GM18498 (cell line): ENCODE measurements at regions not wholly inside any gene's neighbourhood (a gene's known extent, or its start where the extent isn't known, plus 50 kb on each side); places are given as distances from the start of the nearest gene placed in this dataset.

Source experiments
- ATAC-seq: cut with Tn5 transposase; IDR thresholded peaks from one replicate; pipeline ENCODE4 v1.9.1; 2021; ENCODE audit warnings: mild to moderate bottlenecking, moderate library complexity; ENCODE audit not compliant: unreplicated experiment

GRCh38 chr4:81577392-81577791 lies 105.7 kb upstream of the RASGEF1B start:
- ATAC-seq: no peak

- ATAC-seq: no peak
These were observed 103.3 kb upstream of the RASGEF1B start for GRCh38 chr4:81574991-81575390.

GRCh38 chr4:81573840-81574239 lies 102.1 kb upstream of the RASGEF1B start:
- ATAC-seq: no peak

- no peak for ATAC-seq
These were observed 100.7 kb upstream of the RASGEF1B start for GRCh38 chr4:81572402-81572801.

- no peak for ATAC-seq
These were observed 99.4 kb upstream of the RASGEF1B start for GRCh38 chr4:81571105-81571504.

- ATAC-seq: no peak
These were observed 94.5 kb upstream of the RASGEF1B start for GRCh38 chr4:81566161-81566591.

- no peak for ATAC-seq
These were observed 93.6 kb upstream of the RASGEF1B start for GRCh38 chr4:81565142-81565870.

GRCh38 chr4:81564025-81564424 lies 92.3 kb upstream of the RASGEF1B start:
- no peak for ATAC-seq

- peak; percentile 91 for ATAC-seq
These were observed 90.4 kb upstream of the RASGEF1B start for GRCh38 chr4:81562093-81562492.

- ATAC-seq: no peak
These were observed 85.6 kb upstream of the RASGEF1B start for GRCh38 chr4:81557306-81557705.

- ATAC-seq: no peak
These were observed 83.8 kb upstream of the RASGEF1B start for GRCh38 chr4:81555489-81555888.

GRCh38 chr4:81552086-81552485 lies 80.4 kb upstream of the RASGEF1B start:
- no peak for ATAC-seq

- ATAC-seq: no peak
These were observed 78.7 kb upstream of the RASGEF1B start for GRCh38 chr4:81550388-81550859.

- no peak for ATAC-seq
These were observed 78.3 kb upstream of the RASGEF1B start for GRCh38 chr4:81549984-81550383.

- ATAC-seq: no peak
These were observed 75.1 kb upstream of the RASGEF1B start for GRCh38 chr4:81546777-81547176.

- no peak for ATAC-seq
These were observed 69.6 kb upstream of the RASGEF1B start for GRCh38 chr4:81541161-81541945.

- ATAC-seq: no peak
These were observed 67.2 kb upstream of the RASGEF1B start for GRCh38 chr4:81538716-81539427.

- ATAC-seq: no peak
These were observed 59.7 kb upstream of the RASGEF1B start for GRCh38 chr4:81531410-81531809.

GRCh38 chr4:81528979-81529378 lies 57.3 kb upstream of the RASGEF1B start:
- ATAC-seq: no peak

GRCh38 chr4:81528200-81528599 lies 56.5 kb upstream of the RASGEF1B start:
- no peak for ATAC-seq

GRCh38 chr4:81527709-81528108 lies 56.0 kb upstream of the RASGEF1B start:
- ATAC-seq: no peak
